HG03103 (cell line): ENCODE measurements at regions not wholly inside any gene's neighbourhood (a gene's known extent, or its start where the extent isn't known, plus 50 kb on each side); places are given as distances from the start of the nearest gene placed in this dataset.

Source experiments
- ATAC-seq: cut with Tn5 transposase; IDR thresholded peaks from one replicate; pipeline ENCODE4 v1.9.1; 2021; ENCODE audit warnings: low read depth; ENCODE audit not compliant: unreplicated experiment

- ATAC-seq: peak; percentile 68
Measured at GRCh38 chr1:198929961-198930599, 291.2 kb downstream of the PTPRC start.

GRCh38 chr1:198932351-198932991 lies 293.6 kb downstream of the PTPRC start:
- ATAC-seq: no peak

- ATAC-seq: no peak
Measured at GRCh38 chr1:198933515-198934222, 294.8 kb downstream of the PTPRC start.

GRCh38 chr1:198934426-198934825 lies 295.6 kb downstream of the PTPRC start:
- no peak for ATAC-seq

GRCh38 chr1:198934901-198935305 lies 296.1 kb downstream of the PTPRC start:
- no peak for ATAC-seq

- peak; percentile 35 for ATAC-seq
Measured at GRCh38 chr1:198935306-198935921, 296.6 kb downstream of the PTPRC start.

- no peak for ATAC-seq
Measured at GRCh38 chr1:198936371-198937083, 297.7 kb downstream of the PTPRC start.

- ATAC-seq: peak; percentile 80
Measured at GRCh38 chr1:198937231-198938031, 298.6 kb downstream of the PTPRC start.

GRCh38 chr1:198939286-198939685 lies 300.4 kb downstream of the PTPRC start:
- no peak for ATAC-seq

GRCh38 chr1:198939956-198940355 lies 301.1 kb downstream of the PTPRC start:
- ATAC-seq: no peak

- ATAC-seq: no peak
Measured at GRCh38 chr1:198942466-198942865, 303.6 kb downstream of the PTPRC start.

GRCh38 chr1:198943484-198944187 lies 304.8 kb downstream of the PTPRC start:
- no peak for ATAC-seq

GRCh38 chr1:198947456-198947855 lies 308.6 kb downstream of the PTPRC start:
- ATAC-seq: no peak

GRCh38 chr1:198948895-198949659 lies 310.2 kb downstream of the PTPRC start:
- no peak for ATAC-seq

GRCh38 chr1:198950036-198950435 lies 311.2 kb downstream of the PTPRC start:
- no peak for ATAC-seq

- ATAC-seq: no peak
Measured at GRCh38 chr1:198955085-198955484, 316.2 kb downstream of the PTPRC start.

- ATAC-seq: no peak
Measured at GRCh38 chr1:198957044-198957443, 318.2 kb downstream of the PTPRC start.

GRCh38 chr1:198959032-198959431 lies 320.2 kb downstream of the PTPRC start:
- ATAC-seq: no peak

GRCh38 chr1:198959676-198960075 lies 320.8 kb downstream of the PTPRC start:
- ATAC-seq: no peak
